GM12891 (cell line): ENCODE measurements at regions not wholly inside any gene's neighbourhood (a gene's known extent, or its start where the extent isn't known, plus 50 kb on each side); places are given as distances from the start of the nearest gene placed in this dataset.

Experiments
- POLR2A ChIP-seq: IDR thresholded peaks from 2 replicates; pipeline ENCODE4 v1.6.1; 2011; ENCODE audit warnings: low read depth, low read length, control low read depth
- POLR2AphosphoS5 ChIP-seq: IDR thresholded peaks from 2 replicates; pipeline ENCODE4 v1.6.1; 2011; ENCODE audit warnings: low read depth, low read length, control low read depth
- POU2F2 ChIP-seq: IDR thresholded peaks from 2 replicates; pipeline ENCODE4 v1.6.1; 2011; ENCODE audit warnings: low read depth, mild to moderate bottlenecking, control low read depth, low read length, moderate library complexity
- SPI1 ChIP-seq: IDR thresholded peaks from 2 replicates; pipeline ENCODE4 v1.6.1; 2011; ENCODE audit warnings: low read depth, low read length, control low read depth
- TAF1 ChIP-seq: IDR thresholded peaks from 2 replicates; pipeline ENCODE4 v1.6.1; 2011; ENCODE audit warnings: low read depth, low read length, control low read depth

- no peak for TF ChIP-seq POLR2A
- TF ChIP-seq POLR2AphosphoS5 = no peak
- no peak for TF ChIP-seq TAF1
- no peak for TF ChIP-seq SPI1
- no peak for TF ChIP-seq POU2F2
Observed at GRCh38 chr4:30833206-30833605, 113.0 kb downstream of the PCDH7 start.
